Dendritic cell treated with granulocyte-macrophage colony-stimulating factor and Interleukin-4, amounts not matched to agents 40 ng/mL and 50 ng/mL, for 4 days (primary cell): ENCODE measurements at regions not wholly inside any gene's neighbourhood (a gene's known extent, or its start where the extent isn't known, plus 50 kb on each side); places are given as distances from the start of the nearest gene placed in this dataset.

Experiments used
- H3K27ac Mint-ChIP-seq: one replicate; pipeline ENCODE4 v1.8.0; 2022; ENCODE audit warnings: mild to moderate bottlenecking, mixed read lengths
- H3K27me3 Mint-ChIP-seq: one replicate; pipeline ENCODE4 v1.8.0; 2022; ENCODE audit warnings: mild to moderate bottlenecking, mixed read lengths
- H3K36me3 Mint-ChIP-seq: one replicate; pipeline ENCODE4 v1.8.0; 2022; ENCODE audit warnings: low read depth, mixed read lengths
- H3K4me1 Mint-ChIP-seq: one replicate; pipeline ENCODE4 v1.8.0; 2022; ENCODE audit warnings: low read depth, mixed read lengths
- H3K4me3 Mint-ChIP-seq: one replicate; pipeline ENCODE4 v1.8.0; 2022; ENCODE audit warnings: mild to moderate bottlenecking, moderate library complexity, mixed read lengths
- H3K9me3 Mint-ChIP-seq: one replicate; pipeline ENCODE4 v1.8.0; 2022; ENCODE audit warnings: mixed read lengths
- intact Hi-C: fragments of 100-400 bp; cut with micrococcal nuclease; formaldehyde crosslinking; loops from one replicate; pipeline ENCODE4 v1.15.0; 2022

- Mint-ChIP-seq H3K4me1 (no peaks in the 10 kb centered on the region), H3K4me3 (no peak overlapping the region), H3K9me3 (no peaks in the 10 kb centered on the region), H3K27ac (no peak overlapping the region), H3K27me3 (no peaks in the 10 kb centered on the region), H3K36me3 (no peaks in the 10 kb centered on the region)
- intact Hi-C loops, result no loop called here
These were observed 361.7 kb upstream of the ACVR2A start for GRCh38 chr2:147482916-147483669.

- no peak overlapping the region for H3K27ac Mint-ChIP-seq
- no peaks in the 10 kb centered on the region for H3K9me3 Mint-ChIP-seq
- no peaks in the 10 kb centered on the region for H3K4me1 Mint-ChIP-seq
- no peaks in the 10 kb centered on the region for H3K27me3 Mint-ChIP-seq
- no peaks in the 10 kb centered on the region for H3K36me3 Mint-ChIP-seq
- intact Hi-C loops, result no loop called here
- no peak overlapping the region for H3K4me3 Mint-ChIP-seq
These were observed 362.5 kb upstream of the ACVR2A start for GRCh38 chr2:147482111-147482895.

DNA sequence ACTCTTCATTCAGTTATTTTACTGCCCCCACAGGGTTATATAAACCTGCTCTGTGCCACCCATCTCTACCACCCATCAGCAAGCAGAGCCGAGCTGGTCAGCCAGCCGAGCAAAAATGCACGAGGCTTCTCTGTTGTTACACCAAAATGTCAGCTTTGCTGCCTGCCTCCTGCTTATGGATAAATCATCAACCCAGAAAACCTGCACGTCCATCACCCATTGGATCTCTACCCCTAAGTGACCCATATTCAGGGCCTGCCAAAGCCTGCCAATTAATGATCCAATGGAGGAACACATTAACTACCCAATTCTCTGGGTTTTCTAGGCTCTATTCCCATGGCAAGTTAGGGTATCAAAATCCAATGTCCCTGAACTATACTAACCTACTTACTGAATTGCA is 365.5 kb upstream of the ACVR2A start:
- intact Hi-C loops, result no loop called here

GRCh38 chr2:147473075-147473474 is 371.8 kb upstream of the ACVR2A start:
- Mint-ChIP-seq H3K4me1 (no peaks in the 10 kb centered on the region), H3K9me3 (peaks cover 13% of the 10 kb centered on the region), H3K27me3 (no peaks in the 10 kb centered on the region), H3K4me3 (no peak overlapping the region), H3K27ac (no peak overlapping the region), H3K36me3 (no peaks in the 10 kb centered on the region)
- intact Hi-C loops, result no loop called here

More for the DNA sequence above, 365.5 kb upstream of the ACVR2A start:
- Mint-ChIP-seq H3K36me3 (no peaks in the 10 kb centered on the region), H3K27ac (no peak overlapping the region), H3K4me3 (no peak overlapping the region), H3K9me3 (peaks cover 13% of the 10 kb centered on the region), H3K4me1 (no peaks in the 10 kb centered on the region), H3K27me3 (no peaks in the 10 kb centered on the region)

DNA sequence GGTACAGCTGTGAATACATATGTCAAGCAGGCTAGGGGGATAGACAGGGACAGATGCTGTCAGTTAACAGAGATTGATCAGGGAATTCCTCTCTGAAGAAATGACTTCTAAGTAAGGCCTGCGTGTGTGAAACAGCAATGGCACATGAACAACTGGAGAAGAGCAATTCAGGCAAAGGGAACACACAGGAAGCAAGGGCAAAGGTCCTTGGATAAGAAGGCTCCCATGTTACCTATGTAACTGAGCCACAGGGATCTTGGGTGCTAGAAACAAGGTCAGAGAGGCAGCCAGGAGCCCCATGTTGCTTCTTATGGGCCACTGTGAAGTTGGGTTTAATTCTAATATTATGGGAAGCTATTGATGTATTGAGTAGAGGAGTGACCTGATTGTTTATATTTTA is 373.7 kb upstream of the ACVR2A start:
- Mint-ChIP-seq H3K4me3 (no peak overlapping the region), H3K36me3 (no peaks in the 10 kb centered on the region), H3K27ac (no peak overlapping the region), H3K27me3 (peaks cover 2% of the 10 kb centered on the region), H3K4me1 (no peaks in the 10 kb centered on the region), H3K9me3 (peaks cover 13% of the 10 kb centered on the region)
- intact Hi-C loops, result no loop called here

DNA sequence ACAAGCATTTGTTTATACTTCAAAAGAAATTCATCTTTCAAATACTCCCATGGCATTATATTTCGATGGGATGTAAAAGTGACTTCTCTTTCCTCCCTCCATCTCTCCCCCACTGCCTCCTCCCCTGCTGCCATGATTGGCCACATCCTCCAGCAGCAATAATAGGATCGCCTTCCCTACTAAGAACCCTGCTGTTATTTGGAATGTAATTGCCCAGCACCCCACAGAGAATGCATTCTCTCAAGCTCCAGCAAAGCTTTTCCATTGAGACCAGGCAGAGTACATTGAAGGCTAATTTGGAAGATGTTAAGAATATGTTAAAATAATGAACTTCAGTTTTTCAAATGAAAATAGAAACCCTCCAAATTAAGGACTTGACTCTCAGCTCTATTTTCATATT is 375.4 kb upstream of the ACVR2A start:
- Mint-ChIP-seq H3K4me3 (no peak overlapping the region), H3K36me3 (no peaks in the 10 kb centered on the region), H3K9me3 (no peaks in the 10 kb centered on the region), H3K4me1 (no peaks in the 10 kb centered on the region), H3K27me3 (peaks cover 2% of the 10 kb centered on the region), H3K27ac (no peak overlapping the region)
- intact Hi-C loops, result no loop called here

DNA sequence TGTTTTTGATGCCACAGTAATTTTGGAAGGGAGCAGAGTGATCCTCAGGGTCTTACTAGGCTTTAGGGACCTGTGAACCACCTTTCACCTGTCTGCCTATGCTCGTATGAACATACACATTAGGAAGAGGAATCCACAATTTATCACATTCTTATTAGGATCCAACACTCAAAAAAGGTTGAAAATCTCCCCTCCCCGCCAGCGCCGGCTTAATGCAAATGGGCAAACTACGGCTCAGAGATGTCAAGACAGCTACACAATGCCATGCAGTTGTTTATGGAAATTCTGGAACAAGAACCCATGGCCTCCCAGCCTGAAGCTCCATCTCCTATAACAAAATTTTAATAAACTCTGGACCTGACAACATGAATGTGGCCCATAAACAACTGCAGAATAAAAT is 375.9 kb upstream of the ACVR2A start:
- H3K4me1 Mint-ChIP-seq, result no peaks in the 10 kb centered on the region

DNA sequence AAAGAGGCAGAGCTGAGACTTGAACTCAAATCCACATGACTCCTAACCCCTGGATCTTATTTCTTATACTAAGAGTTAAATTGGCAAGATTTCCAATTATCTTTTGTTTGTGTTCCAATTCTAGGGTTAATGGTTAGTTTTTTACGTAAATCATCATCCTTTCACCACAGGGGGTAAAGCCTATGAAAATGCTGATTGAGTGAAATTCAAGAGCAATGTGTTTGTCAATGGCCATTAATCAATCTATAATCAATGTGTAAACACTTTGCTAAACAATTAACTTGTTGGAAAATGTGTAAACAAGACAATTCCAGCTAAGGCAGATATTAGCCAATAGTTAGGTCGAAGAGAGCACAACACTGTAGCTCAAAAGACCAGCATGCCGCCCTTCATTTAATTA is 376.5 kb upstream of the ACVR2A start:
- H3K4me3 Mint-ChIP-seq, result no peak overlapping the region
- intact Hi-C loops, result no loop called here
- H3K36me3 Mint-ChIP-seq, result no peaks in the 10 kb centered on the region
- H3K27me3 Mint-ChIP-seq, result peaks cover 2% of the 10 kb centered on the region
- H3K4me1 Mint-ChIP-seq, result no peaks in the 10 kb centered on the region
- no peak overlapping the region for H3K27ac Mint-ChIP-seq
- no peaks in the 10 kb centered on the region for H3K9me3 Mint-ChIP-seq

More for the DNA sequence above, 375.9 kb upstream of the ACVR2A start:
- H3K27me3 Mint-ChIP-seq, result peaks cover 2% of the 10 kb centered on the region
- H3K9me3 Mint-ChIP-seq, result no peaks in the 10 kb centered on the region
- H3K36me3 Mint-ChIP-seq, result no peaks in the 10 kb centered on the region
- intact Hi-C loops, result no loop called here
- no peak overlapping the region for H3K4me3 Mint-ChIP-seq
- H3K27ac Mint-ChIP-seq, result no peak overlapping the region

DNA sequence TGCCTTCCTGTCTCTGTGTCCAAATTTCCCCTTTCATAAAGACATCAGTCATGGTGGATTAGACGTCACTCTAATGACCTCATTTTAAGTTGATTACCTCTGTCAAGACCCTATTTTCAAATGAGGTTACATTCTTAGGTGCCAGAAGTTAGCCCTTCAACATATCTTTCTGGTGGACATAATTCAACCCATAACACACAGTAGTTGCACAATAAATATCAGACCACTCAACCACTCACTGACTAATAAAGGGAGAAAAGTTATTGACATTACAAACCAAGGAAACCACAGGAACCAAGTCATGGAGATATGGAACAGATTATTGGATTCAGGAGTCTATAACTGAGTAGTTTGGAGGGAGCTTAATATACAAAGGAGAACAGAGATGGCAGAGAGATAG is 377.4 kb upstream of the ACVR2A start:
- H3K9me3 Mint-ChIP-seq, result no peaks in the 10 kb centered on the region
- H3K27ac Mint-ChIP-seq, result no peak overlapping the region

GRCh38 chr2:147464737-147465357 is 380.0 kb upstream of the ACVR2A start:
- Mint-ChIP-seq H3K4me3 (no peak overlapping the region), H3K9me3 (no peaks in the 10 kb centered on the region), H3K27ac (no peak overlapping the region), H3K4me1 (peaks cover 4% of the 10 kb centered on the region), H3K27me3 (peaks cover 2% of the 10 kb centered on the region), H3K36me3 (no peaks in the 10 kb centered on the region)
- intact Hi-C loops, result no loop called here

More for the DNA sequence above, 377.4 kb upstream of the ACVR2A start:
- no peaks in the 10 kb centered on the region for H3K4me1 Mint-ChIP-seq
- H3K36me3 Mint-ChIP-seq, result no peaks in the 10 kb centered on the region
- no peak overlapping the region for H3K4me3 Mint-ChIP-seq
- intact Hi-C loops, result no loop called here
- peaks cover 2% of the 10 kb centered on the region for H3K27me3 Mint-ChIP-seq

- intact Hi-C loops, result no loop called here
- no peaks in the 10 kb centered on the region for H3K9me3 Mint-ChIP-seq
- H3K27me3 Mint-ChIP-seq, result peaks cover 2% of the 10 kb centered on the region
- H3K36me3 Mint-ChIP-seq, result no peaks in the 10 kb centered on the region
- H3K4me3 Mint-ChIP-seq, result no peak overlapping the region
- no peak overlapping the region for H3K27ac Mint-ChIP-seq
- H3K4me1 Mint-ChIP-seq, result peaks cover 6% of the 10 kb centered on the region
These were observed 380.8 kb upstream of the ACVR2A start for GRCh38 chr2:147463881-147464520.

DNA sequence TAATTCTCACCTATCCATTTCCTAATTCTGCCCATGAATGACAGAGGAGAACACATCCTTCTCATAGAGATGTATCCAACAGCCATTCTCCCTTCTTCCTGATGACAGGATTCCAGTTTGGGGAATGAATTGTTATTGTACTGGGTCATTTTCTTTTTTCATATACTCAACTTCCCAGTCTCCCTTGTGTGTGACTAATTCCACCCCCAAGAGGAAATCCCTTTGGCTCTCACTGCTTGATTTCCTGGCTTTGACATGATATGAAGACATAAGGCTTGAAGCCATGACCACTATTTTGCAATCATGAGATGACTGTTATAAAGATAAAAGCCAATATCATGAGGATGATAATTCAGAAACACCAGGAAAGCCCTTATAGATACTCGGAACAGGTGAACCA is 384.7 kb upstream of the ACVR2A start:
- intact Hi-C loops, result no loop called here
- Mint-ChIP-seq H3K4me3 (no peak overlapping the region), H3K9me3 (no peaks in the 10 kb centered on the region), H3K27me3 (no peaks in the 10 kb centered on the region), H3K4me1 (peaks cover 6% of the 10 kb centered on the region), H3K27ac (no peak overlapping the region), H3K36me3 (no peaks in the 10 kb centered on the region)

DNA sequence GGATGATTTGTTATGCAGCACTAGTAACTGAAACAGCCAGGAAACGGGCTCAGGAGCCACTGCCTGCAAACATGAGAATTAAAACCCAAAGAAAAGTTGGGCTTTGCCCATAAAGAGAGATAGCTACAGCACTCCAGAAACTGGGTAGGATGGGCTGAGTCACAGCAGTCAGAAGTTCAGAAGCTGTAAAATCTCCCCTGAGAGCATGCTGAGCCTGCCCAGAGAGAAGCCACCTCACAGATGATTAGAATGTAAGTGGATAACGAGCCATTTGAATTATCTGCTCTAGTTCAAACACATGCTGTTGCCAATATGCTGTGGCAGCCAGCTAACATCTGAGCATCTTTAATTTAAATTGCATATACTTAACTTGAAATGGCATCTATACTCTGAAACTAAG is 388.1 kb upstream of the ACVR2A start:
- no peak overlapping the region for H3K27ac Mint-ChIP-seq
- intact Hi-C loops, result no loop called here
- H3K36me3 Mint-ChIP-seq, result no peaks in the 10 kb centered on the region
- H3K4me3 Mint-ChIP-seq, result no peak overlapping the region
- H3K9me3 Mint-ChIP-seq, result no peaks in the 10 kb centered on the region
- H3K4me1 Mint-ChIP-seq, result peaks cover 6% of the 10 kb centered on the region
- peaks cover 5% of the 10 kb centered on the region for H3K27me3 Mint-ChIP-seq
